ENCODE measurements at regions not wholly inside any gene's neighbourhood (a gene's known extent, or its start where the extent isn't known, plus 50 kb on each side); places are given as distances from the start of the nearest gene placed in this dataset.

DNA sequence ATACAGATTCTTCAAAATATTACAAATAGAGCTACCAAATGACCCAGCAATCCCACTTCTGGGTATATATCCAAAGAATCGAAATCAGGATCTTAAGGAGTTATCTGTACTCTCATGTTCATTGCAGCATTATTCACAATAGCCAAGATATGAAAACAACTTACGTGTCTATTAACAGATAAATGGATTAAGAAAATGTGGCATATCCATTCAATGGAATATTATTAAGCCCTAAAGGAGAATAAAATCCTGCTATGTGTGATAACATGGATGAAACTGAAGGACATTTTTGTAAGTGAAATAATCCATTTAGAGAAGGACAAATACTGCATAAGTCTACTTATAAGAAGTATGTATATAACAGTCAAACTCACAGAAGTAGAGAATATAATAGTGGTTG, 450.6 kb downstream of the TMEM232 start:
- TF ChIP-seq STAT1 (IDR thresholded peaks at IDR 0.05; ENCODE audit: unreplicated experiment) (no peak), EZH2 (IDR thresholded peaks at IDR 0.05; ENCODE audit: low read depth, unreplicated experiment) (no peak), EZH2phosphoT487 (IDR thresholded peaks at IDR 0.05; ENCODE audit: unreplicated experiment) (no peak), CREB1 (CRISPR knock-in tag; IDR thresholded peaks at IDR 0.05; ENCODE audit: low read depth) (no peak), POLR2AphosphoS5 (IDR thresholded peaks at IDR 0.05; ENCODE audit: low read depth) (no peak), NANOG (IDR thresholded peaks at IDR 0.05; ENCODE audit: borderline replicate concordance) (no peak)
- TF ChIP-seq, protein P1, sequence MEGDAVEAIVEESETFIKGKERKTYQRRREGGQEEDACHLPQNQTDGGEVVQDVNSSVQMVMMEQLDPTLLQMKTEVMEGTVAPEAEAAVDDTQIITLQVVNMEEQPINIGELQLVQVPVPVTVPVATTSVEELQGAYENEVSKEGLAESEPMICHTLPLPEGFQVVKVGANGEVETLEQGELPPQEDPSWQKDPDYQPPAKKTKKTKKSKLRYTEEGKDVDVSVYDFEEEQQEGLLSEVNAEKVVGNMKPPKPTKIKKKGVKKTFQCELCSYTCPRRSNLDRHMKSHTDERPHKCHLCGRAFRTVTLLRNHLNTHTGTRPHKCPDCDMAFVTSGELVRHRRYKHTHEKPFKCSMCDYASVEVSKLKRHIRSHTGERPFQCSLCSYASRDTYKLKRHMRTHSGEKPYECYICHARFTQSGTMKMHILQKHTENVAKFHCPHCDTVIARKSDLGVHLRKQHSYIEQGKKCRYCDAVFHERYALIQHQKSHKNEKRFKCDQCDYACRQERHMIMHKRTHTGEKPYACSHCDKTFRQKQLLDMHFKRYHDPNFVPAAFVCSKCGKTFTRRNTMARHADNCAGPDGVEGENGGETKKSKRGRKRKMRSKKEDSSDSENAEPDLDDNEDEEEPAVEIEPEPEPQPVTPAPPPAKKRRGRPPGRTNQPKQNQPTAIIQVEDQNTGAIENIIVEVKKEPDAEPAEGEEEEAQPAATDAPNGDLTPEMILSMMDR (conservative IDR thresholded peaks at IDR 0.05; ENCODE audit: low read depth in 2 of 2), result no peak
- TF ChIP-seq, protein P2, sequence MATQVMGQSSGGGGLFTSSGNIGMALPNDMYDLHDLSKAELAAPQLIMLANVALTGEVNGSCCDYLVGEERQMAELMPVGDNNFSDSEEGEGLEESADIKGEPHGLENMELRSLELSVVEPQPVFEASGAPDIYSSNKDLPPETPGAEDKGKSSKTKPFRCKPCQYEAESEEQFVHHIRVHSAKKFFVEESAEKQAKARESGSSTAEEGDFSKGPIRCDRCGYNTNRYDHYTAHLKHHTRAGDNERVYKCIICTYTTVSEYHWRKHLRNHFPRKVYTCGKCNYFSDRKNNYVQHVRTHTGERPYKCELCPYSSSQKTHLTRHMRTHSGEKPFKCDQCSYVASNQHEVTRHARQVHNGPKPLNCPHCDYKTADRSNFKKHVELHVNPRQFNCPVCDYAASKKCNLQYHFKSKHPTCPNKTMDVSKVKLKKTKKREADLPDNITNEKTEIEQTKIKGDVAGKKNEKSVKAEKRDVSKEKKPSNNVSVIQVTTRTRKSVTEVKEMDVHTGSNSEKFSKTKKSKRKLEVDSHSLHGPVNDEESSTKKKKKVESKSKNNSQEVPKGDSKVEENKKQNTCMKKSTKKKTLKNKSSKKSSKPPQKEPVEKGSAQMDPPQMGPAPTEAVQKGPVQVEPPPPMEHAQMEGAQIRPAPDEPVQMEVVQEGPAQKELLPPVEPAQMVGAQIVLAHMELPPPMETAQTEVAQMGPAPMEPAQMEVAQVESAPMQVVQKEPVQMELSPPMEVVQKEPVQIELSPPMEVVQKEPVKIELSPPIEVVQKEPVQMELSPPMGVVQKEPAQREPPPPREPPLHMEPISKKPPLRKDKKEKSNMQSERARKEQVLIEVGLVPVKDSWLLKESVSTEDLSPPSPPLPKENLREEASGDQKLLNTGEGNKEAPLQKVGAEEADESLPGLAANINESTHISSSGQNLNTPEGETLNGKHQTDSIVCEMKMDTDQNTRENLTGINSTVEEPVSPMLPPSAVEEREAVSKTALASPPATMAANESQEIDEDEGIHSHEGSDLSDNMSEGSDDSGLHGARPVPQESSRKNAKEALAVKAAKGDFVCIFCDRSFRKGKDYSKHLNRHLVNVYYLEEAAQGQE (IDR thresholded peaks at IDR 0.05; ENCODE audit: unreplicated experiment), result no peak
- TF ChIP-seq, protein P3, sequence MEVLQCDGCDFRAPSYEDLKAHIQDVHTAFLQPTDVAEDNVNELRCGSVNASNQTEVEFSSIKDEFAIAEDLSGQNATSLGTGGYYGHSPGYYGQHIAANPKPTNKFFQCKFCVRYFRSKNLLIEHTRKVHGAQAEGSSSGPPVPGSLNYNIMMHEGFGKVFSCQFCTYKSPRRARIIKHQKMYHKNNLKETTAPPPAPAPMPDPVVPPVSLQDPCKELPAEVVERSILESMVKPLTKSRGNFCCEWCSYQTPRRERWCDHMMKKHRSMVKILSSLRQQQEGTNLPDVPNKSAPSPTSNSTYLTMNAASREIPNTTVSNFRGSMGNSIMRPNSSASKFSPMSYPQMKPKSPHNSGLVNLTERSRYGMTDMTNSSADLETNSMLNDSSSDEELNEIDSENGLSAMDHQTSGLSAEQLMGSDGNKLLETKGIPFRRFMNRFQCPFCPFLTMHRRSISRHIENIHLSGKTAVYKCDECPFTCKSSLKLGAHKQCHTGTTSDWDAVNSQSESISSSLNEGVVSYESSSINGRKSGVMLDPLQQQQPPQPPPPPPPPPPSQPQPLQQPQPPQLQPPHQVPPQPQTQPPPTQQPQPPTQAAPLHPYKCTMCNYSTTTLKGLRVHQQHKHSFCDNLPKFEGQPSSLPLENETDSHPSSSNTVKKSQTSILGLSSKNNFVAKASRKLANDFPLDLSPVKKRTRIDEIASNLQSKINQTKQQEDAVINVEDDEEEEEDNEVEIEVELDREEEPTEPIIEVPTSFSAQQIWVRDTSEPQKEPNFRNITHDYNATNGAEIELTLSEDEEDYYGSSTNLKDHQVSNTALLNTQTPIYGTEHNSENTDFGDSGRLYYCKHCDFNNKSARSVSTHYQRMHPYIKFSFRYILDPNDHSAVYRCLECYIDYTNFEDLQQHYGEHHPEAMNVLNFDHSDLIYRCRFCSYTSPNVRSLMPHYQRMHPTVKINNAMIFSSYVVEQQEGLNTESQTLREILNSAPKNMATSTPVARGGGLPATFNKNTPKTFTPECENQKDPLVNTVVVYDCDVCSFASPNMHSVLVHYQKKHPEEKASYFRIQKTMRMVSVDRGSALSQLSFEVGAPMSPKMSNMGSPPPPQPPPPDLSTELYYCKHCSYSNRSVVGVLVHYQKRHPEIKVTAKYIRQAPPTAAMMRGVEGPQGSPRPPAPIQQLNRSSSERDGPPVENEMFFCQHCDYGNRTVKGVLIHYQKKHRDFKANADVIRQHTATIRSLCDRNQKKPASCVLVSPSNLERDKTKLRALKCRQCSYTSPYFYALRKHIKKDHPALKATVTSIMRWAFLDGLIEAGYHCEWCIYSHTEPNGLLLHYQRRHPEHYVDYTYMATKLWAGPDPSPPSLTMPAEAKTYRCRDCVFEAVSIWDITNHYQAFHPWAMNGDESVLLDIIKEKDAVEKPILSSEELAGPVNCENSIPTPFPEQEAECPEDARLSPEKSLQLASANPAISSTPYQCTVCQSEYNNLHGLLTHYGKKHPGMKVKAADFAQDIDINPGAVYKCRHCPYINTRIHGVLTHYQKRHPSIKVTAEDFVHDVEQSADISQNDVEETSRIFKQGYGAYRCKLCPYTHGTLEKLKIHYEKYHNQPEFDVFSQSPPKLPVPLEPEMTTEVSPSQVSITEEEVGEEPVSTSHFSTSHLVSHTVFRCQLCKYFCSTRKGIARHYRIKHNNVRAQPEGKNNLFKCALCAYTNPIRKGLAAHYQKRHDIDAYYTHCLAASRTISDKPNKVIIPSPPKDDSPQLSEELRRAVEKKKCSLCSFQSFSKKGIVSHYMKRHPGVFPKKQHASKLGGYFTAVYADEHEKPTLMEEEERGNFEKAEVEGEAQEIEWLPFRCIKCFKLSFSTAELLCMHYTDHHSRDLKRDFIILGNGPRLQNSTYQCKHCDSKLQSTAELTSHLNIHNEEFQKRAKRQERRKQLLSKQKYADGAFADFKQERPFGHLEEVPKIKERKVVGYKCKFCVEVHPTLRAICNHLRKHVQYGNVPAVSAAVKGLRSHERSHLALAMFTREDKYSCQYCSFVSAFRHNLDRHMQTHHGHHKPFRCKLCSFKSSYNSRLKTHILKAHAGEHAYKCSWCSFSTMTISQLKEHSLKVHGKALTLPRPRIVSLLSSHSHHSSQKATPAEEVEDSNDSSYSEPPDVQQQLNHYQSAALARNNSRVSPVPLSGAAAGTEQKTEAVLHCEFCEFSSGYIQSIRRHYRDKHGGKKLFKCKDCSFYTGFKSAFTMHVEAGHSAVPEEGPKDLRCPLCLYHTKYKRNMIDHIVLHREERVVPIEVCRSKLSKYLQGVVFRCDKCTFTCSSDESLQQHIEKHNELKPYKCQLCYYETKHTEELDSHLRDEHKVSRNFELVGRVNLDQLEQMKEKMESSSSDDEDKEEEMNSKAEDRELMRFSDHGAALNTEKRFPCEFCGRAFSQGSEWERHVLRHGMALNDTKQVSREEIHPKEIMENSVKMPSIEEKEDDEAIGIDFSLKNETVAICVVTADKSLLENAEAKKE (CRISPR knock-in tag; IDR thresholded peaks at IDR 0.05), result no peak
- TF ChIP-seq, protein P4, sequence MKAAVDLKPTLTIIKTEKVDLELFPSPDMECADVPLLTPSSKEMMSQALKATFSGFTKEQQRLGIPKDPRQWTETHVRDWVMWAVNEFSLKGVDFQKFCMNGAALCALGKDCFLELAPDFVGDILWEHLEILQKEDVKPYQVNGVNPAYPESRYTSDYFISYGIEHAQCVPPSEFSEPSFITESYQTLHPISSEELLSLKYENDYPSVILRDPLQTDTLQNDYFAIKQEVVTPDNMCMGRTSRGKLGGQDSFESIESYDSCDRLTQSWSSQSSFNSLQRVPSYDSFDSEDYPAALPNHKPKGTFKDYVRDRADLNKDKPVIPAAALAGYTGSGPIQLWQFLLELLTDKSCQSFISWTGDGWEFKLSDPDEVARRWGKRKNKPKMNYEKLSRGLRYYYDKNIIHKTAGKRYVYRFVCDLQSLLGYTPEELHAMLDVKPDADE (IDR thresholded peaks at IDR 0.05), result no peak

Measured in GM23338 (cell line).